Uterus (tissue), 3 donors: ENCODE measurements at regions not wholly inside any gene's neighbourhood (a gene's known extent, or its start where the extent isn't known, plus 50 kb on each side); places are given as distances from the start of the nearest gene placed in this dataset.

Experiments used
- DNase-seq, 2 donors: peaks; one replicate each; pipeline ENCODE4 v3.0.0-alpha.2; 2019 to 2020
- H3K27ac ChIP-seq, 2 donors: fragments of 200-600 bp; sonication (generic); 1 replicate in 1 of 2; 2 replicates in 1 of 2; pipeline ENCODE4 v1.5.1; 2016 to 2018
- H3K27me3 ChIP-seq, 2 donors: fragments of 200-600 bp; sonication (generic); one replicate each; pipeline ENCODE4 v1.5.1; 2018 to 2019; ENCODE audit warnings: control low read depth in 1 of 2
- H3K36me3 ChIP-seq, 2 donors: fragments of 200-600 bp; sonication (generic); one replicate each; pipeline ENCODE4 v1.5.1; 2019; ENCODE audit warnings: control low read depth in 1 of 2
- H3K4me1 ChIP-seq, 2 donors: fragments of 200-600 bp; sonication (generic); one replicate each; pipeline ENCODE4 v1.5.1; 2018 to 2019; ENCODE audit warnings: control low read depth in 1 of 2
- H3K4me3 ChIP-seq, 2 donors: fragments of 200-600 bp; sonication (generic); 1 replicate in 1 of 2; 2 replicates in 1 of 2; pipeline ENCODE4 v1.5.1; 2018 to 2019; ENCODE audit warnings: mild to moderate bottlenecking in 1 of 2
- H3K9me3 ChIP-seq, 2 donors: fragments of 200-600 bp; sonication (generic); one replicate each; pipeline ENCODE4 v1.5.1; 2019; ENCODE audit warnings: control low read depth in 1 of 2
- CTCF ChIP-seq, 4 experiments: fragments of 200-600 bp in 2 of 4; fragments of 450-650 bp in 2 of 4; sonication (generic) in 2 of 4; IDR thresholded peaks; one replicate each; pipeline ENCODE4 v1.5.1; 2016 to 2019; ENCODE audit warnings: antibody characterized with exemption in 4 of 4, mild to moderate bottlenecking in 2 of 4, moderate library complexity in 1 of 4
- POLR2A ChIP-seq, 2 donors: fragments of 450-650 bp; IDR thresholded peaks; one replicate each; pipeline ENCODE4 v1.6.1; 2016; ENCODE audit warnings: antibody characterized with exemption in 2 of 2, mild to moderate bottlenecking in 1 of 2, moderate library complexity in 1 of 2
- intact Hi-C: fragments of 100-400 bp; cut with DNase I; formaldehyde crosslinking; loops from one replicate; pipeline ENCODE4 v1.15.1; 2023; ENCODE audit warnings: low total_unique reads
- donor health status: DM: yes; HTN: yes; CAD: no.

GRCh38 chr11:34816698-34817213, 99.4 kb downstream of the APIP start:
- no peaks in the 10 kb centered on the region for H3K36me3 ChIP-seq
- H3K9me3 ChIP-seq, result no peaks in the 10 kb centered on the region
- DNase-seq, result no peak
- H3K27ac ChIP-seq, result no peak overlapping the region
- H3K27me3 ChIP-seq, result no peaks in the 10 kb centered on the region
- TF ChIP-seq CTCF (IDR thresholded peaks at IDR 0.05) (no peak), POLR2A (IDR thresholded peaks at IDR 0.05) (no peak)
- H3K4me3 ChIP-seq, result no peak overlapping the region
- no peaks in the 10 kb centered on the region for H3K4me1 ChIP-seq
- intact Hi-C loops, result no loop called here

GRCh38 chr11:34812905-34813576, 103.1 kb downstream of the APIP start:
- Histone ChIP-seq H3K27me3 (no peaks in the 10 kb centered on the region), H3K4me3 (no peak overlapping the region), H3K9me3 (no peaks in the 10 kb centered on the region), H3K4me1 (no peaks in the 10 kb centered on the region), H3K27ac (no peak overlapping the region), H3K36me3 (no peaks in the 10 kb centered on the region)
- DNase-seq, result no peak
- TF ChIP-seq CTCF (IDR thresholded peaks at IDR 0.05) (no peak), POLR2A (IDR thresholded peaks at IDR 0.05) (no peak)
- intact Hi-C loops, result no loop called here

- no peak overlapping the region for H3K4me3 ChIP-seq
- H3K27ac ChIP-seq, result no peak overlapping the region
- H3K36me3 ChIP-seq, result no peaks in the 10 kb centered on the region
- no peaks in the 10 kb centered on the region for H3K9me3 ChIP-seq
- TF ChIP-seq POLR2A (IDR thresholded peaks at IDR 0.05) (no peak), CTCF (IDR thresholded peaks at IDR 0.05) (no peak)
- intact Hi-C loops, result no loop called here
- DNase-seq, result no peak
- no peaks in the 10 kb centered on the region for H3K27me3 ChIP-seq
- H3K4me1 ChIP-seq, result no peaks in the 10 kb centered on the region
Measured at GRCh38 chr11:34811858-34812257, 104.3 kb downstream of the APIP start.

GRCh38 chr11:34810107-34810562, 106.0 kb downstream of the APIP start:
- H3K4me3 ChIP-seq, result no peak overlapping the region
- TF ChIP-seq POLR2A (IDR thresholded peaks at IDR 0.05), result no peak
- no peak for TF ChIP-seq CTCF (IDR thresholded peaks at IDR 0.05)

GRCh38 chr11:34809191-34810106, 106.7 kb downstream of the APIP start:
- no peaks in the 10 kb centered on the region for H3K27me3 ChIP-seq
- DNase-seq, result no peak
- no peaks in the 10 kb centered on the region for H3K4me1 ChIP-seq
- intact Hi-C loops, result no loop called here
- no peaks in the 10 kb centered on the region for H3K9me3 ChIP-seq
- TF ChIP-seq POLR2A (IDR thresholded peaks at IDR 0.05), result no peak
- no peak for TF ChIP-seq CTCF (IDR thresholded peaks at IDR 0.05)
- no peaks in the 10 kb centered on the region for H3K36me3 ChIP-seq
- H3K4me3 ChIP-seq, result no peak overlapping the region
- no peak overlapping the region for H3K27ac ChIP-seq

More at GRCh38 chr11:34810107-34810562, 106.0 kb downstream of the APIP start:
- Histone ChIP-seq H3K9me3 (no peaks in the 10 kb centered on the region), H3K36me3 (no peaks in the 10 kb centered on the region), H3K4me1 (no peaks in the 10 kb centered on the region), H3K27ac (no peak overlapping the region), H3K27me3 (no peaks in the 10 kb centered on the region)
- intact Hi-C loops, result no loop called here
- no peak for DNase-seq
